ENCODE measurements at regions not wholly inside any gene's neighbourhood (a gene's known extent, or its start where the extent isn't known, plus 50 kb on each side); places are given as distances from the start of the nearest gene placed in this dataset.

DNA sequence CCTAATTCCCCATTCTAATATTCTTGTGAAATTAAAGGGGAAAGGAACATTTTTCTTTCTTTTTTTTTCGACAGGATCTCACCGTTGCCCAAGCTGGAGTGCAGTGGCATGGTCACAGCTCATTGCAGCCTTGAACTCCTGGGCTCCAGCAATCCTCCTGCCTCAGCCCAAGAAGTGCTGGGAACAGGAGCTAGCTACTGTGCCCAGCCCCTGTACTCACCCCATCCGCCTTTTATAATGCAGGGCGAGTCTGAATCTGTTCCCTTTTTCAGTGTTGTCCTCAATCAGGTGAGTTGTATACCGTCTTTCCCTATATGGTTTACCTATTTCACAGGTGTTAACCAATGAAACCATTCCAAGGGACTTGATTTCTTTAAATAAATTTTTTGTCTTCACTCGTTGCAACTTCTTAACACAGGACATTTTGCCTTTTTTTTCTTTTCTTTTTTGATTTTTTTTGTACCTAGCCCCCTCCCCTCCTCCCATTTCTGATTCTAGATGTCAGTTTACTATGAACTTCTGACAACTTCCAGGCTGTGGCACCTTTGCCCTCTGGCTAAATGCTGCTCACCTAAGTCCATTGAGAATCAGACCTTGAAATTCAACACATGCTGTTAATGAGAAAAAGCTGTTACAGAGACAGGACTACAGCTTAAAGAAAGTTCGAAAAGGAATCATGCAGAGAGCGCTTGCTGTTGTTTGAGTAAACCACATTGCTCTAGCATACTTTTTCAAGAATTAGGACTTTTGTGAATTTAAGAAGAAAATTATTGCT is 562.1 kb upstream of the KLF12 start:
- no peak for TF ChIP-seq POLR2AphosphoS5 (IDR thresholded peaks at IDR 0.05)
- TF ChIP-seq POLR2A (IDR thresholded peaks at IDR 0.05), result no peak
